HL-60 (cell line): ENCODE measurements at regions not wholly inside any gene's neighbourhood (a gene's known extent, or its start where the extent isn't known, plus 50 kb on each side); places are given as distances from the start of the nearest gene placed in this dataset.

Experiments used
- GABPA ChIP-seq: IDR thresholded peaks from 2 replicates; pipeline ENCODE4 v1.6.1; 2012; ENCODE audit warnings: low read depth
- POLR2AphosphoS5 ChIP-seq: IDR thresholded peaks from 2 replicates; pipeline ENCODE4 v1.6.1; 2012; ENCODE audit warnings: low read depth
- REST ChIP-seq: IDR thresholded peaks from 2 replicates; pipeline ENCODE4 v1.6.1; 2012; ENCODE audit warnings: low read depth; ENCODE audit not compliant: insufficient replicate concordance
- SPI1 ChIP-seq: IDR thresholded peaks from 2 replicates; pipeline ENCODE4 v1.6.1; 2012; ENCODE audit warnings: low read depth, mild to moderate bottlenecking, borderline replicate concordance
- TF ChIP-seq, protein P1 (sequence below): IDR thresholded peaks from one replicate; pipeline ENCODE4 v1.5.1; 2011; ENCODE audit warnings: low read length, control low read depth, inconsistent platforms; ENCODE audit not compliant: insufficient read depth

DNA sequence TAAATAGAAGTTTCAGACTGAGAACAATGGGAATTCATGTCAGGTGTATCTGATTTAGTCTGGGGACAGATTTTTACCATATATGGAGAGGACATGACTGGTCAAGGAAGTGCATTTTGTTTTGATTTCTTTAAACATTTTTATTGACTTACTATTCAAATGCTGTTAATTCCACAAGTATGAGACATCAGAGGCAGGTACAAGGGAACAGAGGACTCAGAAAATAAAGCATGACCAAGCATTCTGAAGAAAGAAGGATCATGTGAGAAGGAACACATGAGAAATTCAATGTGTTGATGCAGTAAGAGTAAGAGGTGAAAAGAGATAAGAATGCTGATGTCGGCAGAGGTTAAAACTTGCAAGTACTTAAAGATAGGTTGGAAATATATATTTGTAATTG, 1452.6 kb downstream of the PCDH7 start:
- TF ChIP-seq GABPA (no peak), POLR2AphosphoS5 (no peak), REST (no peak), SPI1 (no peak)
- TF ChIP-seq, protein P1, sequence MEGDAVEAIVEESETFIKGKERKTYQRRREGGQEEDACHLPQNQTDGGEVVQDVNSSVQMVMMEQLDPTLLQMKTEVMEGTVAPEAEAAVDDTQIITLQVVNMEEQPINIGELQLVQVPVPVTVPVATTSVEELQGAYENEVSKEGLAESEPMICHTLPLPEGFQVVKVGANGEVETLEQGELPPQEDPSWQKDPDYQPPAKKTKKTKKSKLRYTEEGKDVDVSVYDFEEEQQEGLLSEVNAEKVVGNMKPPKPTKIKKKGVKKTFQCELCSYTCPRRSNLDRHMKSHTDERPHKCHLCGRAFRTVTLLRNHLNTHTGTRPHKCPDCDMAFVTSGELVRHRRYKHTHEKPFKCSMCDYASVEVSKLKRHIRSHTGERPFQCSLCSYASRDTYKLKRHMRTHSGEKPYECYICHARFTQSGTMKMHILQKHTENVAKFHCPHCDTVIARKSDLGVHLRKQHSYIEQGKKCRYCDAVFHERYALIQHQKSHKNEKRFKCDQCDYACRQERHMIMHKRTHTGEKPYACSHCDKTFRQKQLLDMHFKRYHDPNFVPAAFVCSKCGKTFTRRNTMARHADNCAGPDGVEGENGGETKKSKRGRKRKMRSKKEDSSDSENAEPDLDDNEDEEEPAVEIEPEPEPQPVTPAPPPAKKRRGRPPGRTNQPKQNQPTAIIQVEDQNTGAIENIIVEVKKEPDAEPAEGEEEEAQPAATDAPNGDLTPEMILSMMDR = no peak
